ENCODE measurements at regions not wholly inside any gene's neighbourhood (a gene's known extent, or its start where the extent isn't known, plus 50 kb on each side); places are given as distances from the start of the nearest gene placed in this dataset.

DNA sequence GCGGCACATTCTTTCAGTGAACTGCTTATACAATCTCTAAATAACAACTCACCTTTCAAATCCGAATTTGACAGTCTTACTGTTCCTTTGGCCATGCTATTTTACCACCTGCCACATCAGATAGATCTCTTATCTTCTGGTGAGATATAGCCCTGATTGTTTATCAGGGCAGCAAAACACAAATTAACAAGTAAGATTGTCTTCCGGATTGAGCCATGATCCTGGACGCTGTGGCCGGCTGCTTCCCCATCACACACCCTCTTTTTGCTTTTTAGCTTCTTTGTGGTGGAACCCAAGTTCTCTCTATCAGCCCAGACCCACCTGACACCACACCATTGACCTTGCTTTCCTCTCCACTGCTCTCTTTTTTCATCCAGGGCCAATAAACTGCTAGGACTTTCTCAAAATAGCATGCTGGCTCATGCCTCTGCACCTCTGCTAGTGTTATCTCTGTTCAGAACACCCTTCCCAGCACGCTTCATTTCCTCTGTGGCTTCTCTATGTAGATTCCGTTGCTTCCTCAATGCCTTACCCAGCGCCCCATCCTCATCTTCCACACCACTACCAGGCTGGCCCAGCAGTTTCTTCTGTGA is 111.8 kb upstream of the CNTNAP5 start (continued):
- TF ChIP-seq, protein P1, sequence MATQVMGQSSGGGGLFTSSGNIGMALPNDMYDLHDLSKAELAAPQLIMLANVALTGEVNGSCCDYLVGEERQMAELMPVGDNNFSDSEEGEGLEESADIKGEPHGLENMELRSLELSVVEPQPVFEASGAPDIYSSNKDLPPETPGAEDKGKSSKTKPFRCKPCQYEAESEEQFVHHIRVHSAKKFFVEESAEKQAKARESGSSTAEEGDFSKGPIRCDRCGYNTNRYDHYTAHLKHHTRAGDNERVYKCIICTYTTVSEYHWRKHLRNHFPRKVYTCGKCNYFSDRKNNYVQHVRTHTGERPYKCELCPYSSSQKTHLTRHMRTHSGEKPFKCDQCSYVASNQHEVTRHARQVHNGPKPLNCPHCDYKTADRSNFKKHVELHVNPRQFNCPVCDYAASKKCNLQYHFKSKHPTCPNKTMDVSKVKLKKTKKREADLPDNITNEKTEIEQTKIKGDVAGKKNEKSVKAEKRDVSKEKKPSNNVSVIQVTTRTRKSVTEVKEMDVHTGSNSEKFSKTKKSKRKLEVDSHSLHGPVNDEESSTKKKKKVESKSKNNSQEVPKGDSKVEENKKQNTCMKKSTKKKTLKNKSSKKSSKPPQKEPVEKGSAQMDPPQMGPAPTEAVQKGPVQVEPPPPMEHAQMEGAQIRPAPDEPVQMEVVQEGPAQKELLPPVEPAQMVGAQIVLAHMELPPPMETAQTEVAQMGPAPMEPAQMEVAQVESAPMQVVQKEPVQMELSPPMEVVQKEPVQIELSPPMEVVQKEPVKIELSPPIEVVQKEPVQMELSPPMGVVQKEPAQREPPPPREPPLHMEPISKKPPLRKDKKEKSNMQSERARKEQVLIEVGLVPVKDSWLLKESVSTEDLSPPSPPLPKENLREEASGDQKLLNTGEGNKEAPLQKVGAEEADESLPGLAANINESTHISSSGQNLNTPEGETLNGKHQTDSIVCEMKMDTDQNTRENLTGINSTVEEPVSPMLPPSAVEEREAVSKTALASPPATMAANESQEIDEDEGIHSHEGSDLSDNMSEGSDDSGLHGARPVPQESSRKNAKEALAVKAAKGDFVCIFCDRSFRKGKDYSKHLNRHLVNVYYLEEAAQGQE (IDR thresholded peaks at IDR 0.05; ENCODE audit: low read depth, low read length), result no peak
- no peak for TF ChIP-seq IRF3 (IDR thresholded peaks at IDR 0.05; ENCODE audit: low read depth, low read length)
- no peak for TF ChIP-seq TCF12 (IDR thresholded peaks at IDR 0.05)

GRCh38 chr2:123915380-123915779 is 109.7 kb upstream of the CNTNAP5 start:
- 41% methylated on average over 2 of the region's 2 CpGs for WGBS (ENCODE audit: low lambda C conversion rate)

More at GRCh38 chr2:123915380-123915779, 109.7 kb upstream of the CNTNAP5 start:
- Histone ChIP-seq H3K9me3 (0 out of 2 replicates have a peak, but pooled peaks cover 5% of the 10 kb centered on the region), H3K9me2 (no peaks in the 10 kb centered on the region), H3K9ac (no peak overlapping the region), H3K36me3 (replicated peaks in 1 of 2; ENCODE audit: control insufficient read depth in 1 of 2, insufficient read depth in 2 of 2, low read length in 1 of 2) (no peaks in the 10 kb centered on the region), H3F3A (replicated peaks; ENCODE audit: insufficient read depth) (no peaks in the 10 kb centered on the region), H3K4me2 (no peak overlapping the region), H3K4me3 (ENCODE audit: low read depth in 2 of 2, low read length in 1 of 2) (no peak overlapping the region), H3K27me3 (ENCODE audit: insufficient read depth) (no peaks in the 10 kb centered on the region), H3K27ac (ENCODE audit: low read depth in 2 of 2, low read length in 1 of 2) (peak overlapping the region in 1 of 2 experiments; percentile 84; a peak in 1 of 4 replicates), H4K20me1 (ENCODE audit: insufficient read depth) (no peaks in the 10 kb centered on the region), H2AFZ (ENCODE audit: low read depth) (no peak overlapping the region), H3K4me1 (ENCODE audit: control insufficient read depth in 1 of 2, insufficient read depth in 2 of 2, low read depth in 1 of 2, low read length in 1 of 2) (no peaks in the 10 kb centered on the region; a peak in 2 of 4 replicates), H3K79me2 (ENCODE audit: insufficient read depth) (no peaks in the 10 kb centered on the region)
- ChIA-PET CTCF (interaction anchor here (0.6 to 0.9 kb wide), 2 partner anchors 9 to 59 kb away, joined by 3 read pairs; no protein-coding TSS in a partner anchor), POLR2A (no interaction called here)
- DNase-seq, result no peak
- TF ChIP-seq TAF1 (IDR thresholded peaks at IDR 0.05; ENCODE audit: borderline replicate concordance, low read depth, low read length) (no peak), USF2 (IDR thresholded peaks at IDR 0.05; ENCODE audit: borderline replicate concordance, low read depth, low read length) (no peak), RCOR1 (IDR thresholded peaks at IDR 0.05; ENCODE audit: low read length) (no peak), RAD21 (IDR thresholded peaks at IDR 0.05; ENCODE audit: low read length) (no peak), FOXM1 (IDR thresholded peaks at IDR 0.05; ENCODE audit: low read depth) (no peak), FOSL2 (IDR thresholded peaks at IDR 0.05; ENCODE audit: borderline replicate concordance, low read depth) (no peak), PBX3 (IDR thresholded peaks at IDR 0.05) (no peak), ZBTB33 (IDR thresholded peaks at IDR 0.05; ENCODE audit: borderline replicate concordance, low read depth) (no peak), MXI1 (IDR thresholded peaks at IDR 0.05; ENCODE audit: low read depth, low read length) (no peak), GATA2 (CRISPR knock-in tag; IDR thresholded peaks at IDR 0.05) (no peak), POLR2AphosphoS5 (IDR thresholded peaks at IDR 0.05; ENCODE audit: low read depth, low read length) (no peak)

All from SK-N-SH (cell line).